GM11168 (cell line): ENCODE measurements at regions not wholly inside any gene's neighbourhood (a gene's known extent, or its start where the extent isn't known, plus 50 kb on each side); places are given as distances from the start of the nearest gene placed in this dataset.

ENCODE experiments used
- in situ Hi-C: fragments of 300-500 bp; cut with MboI; formaldehyde crosslinking; loops from one replicate; pipeline ENCODE4 v1.12.0; 2022; ENCODE audit warnings: low sequenced_read_pairs; ENCODE audit not compliant: unreplicated experiment

DNA sequence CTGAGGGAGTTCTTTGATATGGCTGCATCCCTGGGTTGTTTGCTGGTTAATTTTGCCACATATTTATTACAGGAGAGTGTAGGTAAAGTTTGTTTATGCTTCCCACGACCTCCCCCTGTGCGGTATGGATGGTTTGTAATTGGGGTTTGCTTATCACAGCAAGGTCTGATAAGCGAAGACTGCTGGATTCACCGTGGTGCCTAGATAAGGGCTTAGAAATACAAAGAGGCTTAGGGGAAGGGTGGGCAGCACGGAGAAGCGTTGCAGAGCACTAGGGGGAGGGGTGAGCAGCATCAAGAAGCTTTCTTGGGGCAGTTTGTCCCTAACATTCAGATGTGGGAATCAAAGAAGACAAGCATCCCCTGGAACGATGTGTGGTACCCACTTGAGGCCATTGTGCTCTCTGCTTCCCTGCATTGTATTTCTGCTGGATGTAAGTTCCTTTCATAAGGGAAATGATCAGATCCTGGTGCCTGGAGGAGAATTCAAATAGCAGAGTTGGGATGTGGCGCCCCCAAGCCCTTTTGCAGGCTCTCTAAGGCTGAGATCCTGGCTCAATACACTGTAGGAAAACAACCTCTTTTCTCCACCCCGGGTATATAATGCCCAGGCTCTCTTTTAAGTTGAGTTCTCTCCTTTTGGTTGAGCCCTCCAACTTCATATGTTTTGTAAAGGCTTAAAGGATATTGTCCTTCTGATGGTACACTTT lies 598.1 kb upstream of the ADGRL4 start:
- in situ Hi-C loops = no loop called here

DNA sequence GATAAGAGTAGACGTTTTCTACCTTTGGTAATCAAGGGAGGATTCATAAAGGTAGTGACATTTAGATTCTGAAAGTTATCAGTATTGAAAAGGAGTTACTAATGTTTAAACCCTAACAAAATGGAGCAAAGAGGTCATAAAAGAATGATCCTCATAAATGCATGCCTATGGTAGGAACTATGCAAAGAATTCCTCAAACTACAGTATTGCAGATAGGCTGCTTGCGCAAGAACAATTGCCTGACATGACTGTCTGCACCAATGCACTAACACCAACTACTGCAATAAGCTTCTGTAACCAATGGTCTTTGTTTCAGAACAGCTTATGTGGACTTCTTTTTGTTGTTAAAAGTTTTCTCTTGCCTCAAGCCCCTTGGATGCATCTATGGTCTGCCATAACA lies 597.3 kb upstream of the ADGRL4 start:
- in situ Hi-C loops = no loop called here

DNA sequence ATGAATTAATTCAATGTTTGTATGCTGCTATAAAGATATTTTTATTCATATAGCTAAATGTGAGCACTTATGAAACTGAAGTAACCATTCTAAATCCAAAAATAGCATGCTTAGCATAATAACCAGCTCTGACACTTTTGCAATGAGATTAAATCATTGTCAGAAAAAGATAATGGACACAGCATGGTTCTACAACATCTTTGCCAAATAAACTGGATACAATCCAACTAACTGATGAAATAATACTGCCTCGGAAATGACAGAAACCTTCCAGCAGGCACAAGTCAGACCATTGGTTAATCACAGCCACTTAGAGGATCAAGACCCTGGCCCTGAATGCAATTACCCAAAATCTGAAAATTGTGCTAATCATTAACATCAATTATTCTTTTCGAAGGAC lies 592.7 kb upstream of the ADGRL4 start:
- in situ Hi-C loops = no loop called here

DNA sequence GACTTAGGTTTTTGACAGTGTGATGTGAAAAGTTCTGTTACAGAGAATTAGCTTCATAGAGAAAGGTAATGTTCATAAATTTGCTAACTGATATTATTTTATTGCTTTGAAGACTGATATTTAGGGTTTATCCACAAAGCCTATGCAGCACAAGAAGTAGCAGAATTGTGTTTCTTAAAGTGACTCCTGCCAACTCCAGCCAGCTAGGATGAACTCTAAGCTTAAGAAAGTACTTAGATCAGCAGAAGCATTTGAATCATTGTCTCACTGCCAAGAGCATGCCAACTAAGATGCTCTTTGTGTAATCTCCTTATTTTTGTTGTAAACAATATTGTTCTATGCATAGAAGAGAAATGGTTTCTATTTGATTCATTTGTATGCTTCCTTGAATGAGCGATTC lies 589.4 kb upstream of the ADGRL4 start:
- in situ Hi-C loops = no loop called here

DNA sequence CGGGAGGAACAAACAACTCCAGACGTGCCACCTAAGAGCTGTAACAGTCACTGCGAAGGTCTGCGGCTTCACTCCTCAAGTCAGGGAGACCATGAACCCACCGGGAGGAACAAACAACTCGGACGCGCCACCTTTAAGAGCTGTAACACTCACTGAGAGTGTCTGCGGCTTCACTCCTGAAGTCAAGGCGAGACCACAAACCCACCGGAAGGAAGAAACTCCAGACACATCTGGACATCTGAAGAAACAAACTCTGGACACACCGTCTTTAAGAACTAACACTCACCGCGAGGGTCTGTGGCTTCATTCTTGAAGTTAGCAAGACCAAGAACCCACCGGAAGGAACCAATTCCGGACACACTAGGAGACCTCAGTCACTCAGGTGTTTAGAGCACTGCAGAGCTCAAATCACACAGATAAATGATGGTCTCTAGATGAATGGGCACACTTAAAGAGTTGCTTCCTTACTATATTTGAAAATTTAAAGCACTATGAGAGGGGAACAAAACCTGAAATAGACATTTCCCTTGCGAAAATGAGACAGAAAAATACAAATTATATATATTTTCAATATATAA lies 587.7 kb upstream of the ADGRL4 start:
- in situ Hi-C loops = no loop called here

DNA sequence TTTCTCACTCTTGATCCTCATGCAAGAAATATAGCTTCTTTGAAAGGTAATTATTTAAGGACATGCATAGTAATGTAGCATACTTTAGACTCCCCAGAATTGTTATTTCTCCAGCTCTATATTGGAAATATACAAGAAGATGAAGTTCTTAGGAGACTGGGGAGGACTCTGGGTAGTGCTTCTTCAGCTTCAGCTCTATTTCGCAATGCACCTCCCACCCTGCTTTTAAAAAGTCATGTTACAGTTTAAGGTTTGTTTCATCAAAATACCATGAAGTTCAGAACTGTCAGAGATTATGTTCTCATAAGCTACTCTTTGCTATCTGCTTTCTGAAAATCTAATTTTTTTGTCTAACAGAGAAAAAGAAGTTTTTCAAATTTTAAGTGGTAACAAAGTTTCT lies 586.2 kb upstream of the ADGRL4 start:
- in situ Hi-C loops = no loop called here

DNA sequence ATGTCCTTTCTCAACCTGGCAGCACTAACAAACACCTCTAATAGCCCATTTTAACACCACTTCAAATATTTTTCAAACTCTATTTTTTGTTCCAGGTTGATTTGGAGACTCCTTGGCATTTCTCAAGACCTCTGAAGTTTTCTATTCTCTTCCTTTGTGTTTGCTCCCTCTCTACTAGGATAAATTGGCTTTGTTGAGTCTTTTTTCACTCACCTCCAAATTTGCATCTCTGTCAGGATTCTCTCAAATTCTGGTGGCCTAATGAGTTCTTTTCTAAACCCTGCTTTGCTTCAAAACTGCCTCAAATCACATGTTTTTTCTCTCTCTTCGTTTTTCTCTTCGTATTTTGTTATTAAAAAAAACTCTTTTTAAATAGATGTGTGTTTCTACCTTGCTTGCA lies 582.2 kb upstream of the ADGRL4 start:
- in situ Hi-C loops = no loop called here

DNA sequence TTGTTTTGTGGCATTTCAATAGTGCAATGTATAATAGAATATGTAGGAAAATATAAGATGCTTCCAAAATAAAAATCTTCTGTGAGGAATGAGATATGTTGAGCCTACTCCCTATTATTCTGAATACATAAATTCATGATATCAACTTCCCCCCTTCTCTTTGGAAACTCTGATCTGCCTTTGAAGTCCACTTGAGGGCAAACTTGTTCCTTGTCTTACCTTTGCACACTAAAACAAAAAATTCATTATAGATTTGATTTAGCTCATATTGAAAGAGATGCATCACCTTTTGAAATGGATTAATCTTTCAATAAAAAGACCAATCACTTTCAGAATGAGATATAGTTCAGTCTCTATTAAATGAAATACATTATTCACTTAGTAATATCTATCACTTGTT lies 580.7 kb upstream of the ADGRL4 start:
- in situ Hi-C loops = no loop called here

DNA sequence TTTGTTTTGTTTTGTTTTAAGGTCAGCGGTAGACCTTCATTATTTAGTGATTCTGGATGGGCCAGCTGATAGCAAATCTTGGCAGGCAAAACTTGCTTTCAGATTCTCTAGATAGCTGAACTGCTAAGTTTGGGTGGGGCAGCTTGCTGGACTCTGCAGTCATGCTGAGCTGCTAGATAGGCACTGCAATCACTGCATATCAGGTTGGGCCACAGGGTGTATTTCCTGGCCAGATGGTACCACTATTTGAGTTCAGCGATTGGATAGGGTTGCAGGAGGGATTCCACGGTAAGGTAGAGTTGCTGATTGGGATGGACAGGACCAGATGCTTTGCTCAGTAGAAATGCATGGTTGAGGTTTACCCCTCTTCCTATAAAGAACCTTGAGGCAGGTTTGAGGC lies 579.3 kb upstream of the ADGRL4 start:
- in situ Hi-C loops = no loop called here

DNA sequence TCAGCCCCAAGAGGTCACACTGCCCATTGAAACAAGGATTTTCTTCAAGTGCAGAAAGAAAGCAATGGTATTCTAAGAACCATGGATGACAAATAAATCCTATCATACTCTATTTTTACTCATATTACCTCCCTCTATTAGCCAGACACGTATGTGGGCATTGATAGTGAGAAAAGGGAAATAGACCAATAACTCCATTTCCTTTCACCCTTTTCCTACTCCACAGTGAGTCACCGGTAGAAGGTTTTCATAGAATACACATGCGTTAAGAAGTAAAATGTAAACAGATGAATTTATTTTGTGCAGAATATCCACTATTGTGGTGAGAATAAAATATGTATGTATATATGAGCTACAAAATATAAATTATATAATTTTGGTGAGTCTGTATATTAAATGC lies 568.9 kb upstream of the ADGRL4 start:
- in situ Hi-C loops = no loop called here

DNA sequence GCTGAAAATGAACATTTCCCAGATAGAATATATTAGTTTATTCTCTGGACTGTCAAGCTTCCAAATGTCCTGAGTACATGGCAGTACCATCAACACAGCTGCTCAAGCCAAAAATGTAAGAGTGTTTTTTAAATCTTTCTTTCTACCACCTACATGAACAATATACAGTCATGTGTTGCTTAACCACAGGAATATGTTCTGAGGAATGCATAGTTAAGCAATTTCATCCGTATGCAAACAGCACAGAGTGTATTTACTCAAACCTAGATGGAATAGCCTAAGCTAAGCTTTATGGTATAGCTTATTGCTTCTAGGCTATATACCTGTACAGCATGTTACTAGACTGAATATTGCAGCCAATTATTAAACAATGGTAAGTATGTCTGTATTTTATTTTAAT lies 561.9 kb upstream of the ADGRL4 start:
- in situ Hi-C loops = no loop called here

DNA sequence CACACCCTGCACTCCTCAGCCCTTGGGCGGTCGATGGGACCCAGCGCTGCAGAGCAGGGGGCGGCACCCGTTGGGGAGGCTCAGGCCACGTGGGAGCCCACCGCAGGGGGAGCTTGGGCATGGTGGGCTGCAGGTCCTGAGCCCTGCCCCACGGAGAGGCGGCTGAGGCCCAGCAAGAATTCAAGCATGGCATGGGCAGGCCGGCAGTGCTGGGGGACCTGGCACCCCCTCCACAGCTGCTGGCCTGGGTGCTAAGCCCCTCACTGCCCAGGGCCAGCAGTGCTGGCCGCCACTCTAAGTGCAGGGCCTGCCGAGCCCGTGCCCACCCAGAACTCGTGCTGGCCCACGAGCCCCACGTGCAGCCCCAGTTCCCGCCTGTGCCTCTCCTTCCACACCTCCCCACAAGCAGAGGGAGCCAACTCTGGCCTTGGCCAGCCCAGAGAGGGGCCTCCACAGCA lies 555.0 kb upstream of the ADGRL4 start:
- in situ Hi-C loops = no loop called here

DNA sequence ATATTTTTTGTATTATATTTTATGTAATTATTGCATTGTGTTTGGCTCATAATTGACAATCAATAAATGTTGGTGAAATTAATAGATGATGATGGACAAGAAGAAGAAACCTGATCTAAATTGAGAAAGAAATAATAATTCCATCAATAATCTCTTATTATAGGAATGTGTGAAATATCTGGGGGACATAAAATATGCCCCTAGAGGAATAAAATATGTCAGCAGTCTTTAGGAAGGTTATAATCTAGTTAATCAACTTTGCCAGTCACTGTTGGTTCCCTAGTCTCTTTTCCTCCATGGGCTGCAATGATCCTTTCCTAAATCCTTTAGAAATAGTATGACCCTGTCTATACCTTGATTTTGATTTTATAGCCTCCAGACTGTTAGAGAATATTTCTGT lies 549.7 kb upstream of the ADGRL4 start:
- in situ Hi-C loops = no loop called here

DNA sequence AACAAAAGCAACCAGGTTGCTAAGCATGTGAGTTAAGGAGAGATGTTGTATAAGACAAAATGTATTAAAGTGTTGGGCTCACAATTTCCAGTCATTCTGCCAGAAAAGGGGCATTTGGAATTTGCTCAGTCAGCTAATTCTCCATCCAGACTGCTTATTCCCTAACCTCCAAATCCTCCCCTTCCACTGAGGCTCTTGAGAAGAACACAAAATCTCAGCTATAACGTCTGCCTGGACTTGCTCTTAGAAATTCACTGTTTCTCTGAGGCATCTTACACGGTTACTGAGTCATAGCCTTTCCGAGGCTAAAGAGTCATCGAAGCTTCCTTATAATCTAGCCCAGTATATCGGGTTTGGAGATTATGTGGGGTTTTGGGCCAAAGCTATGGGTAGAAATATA lies 548.2 kb upstream of the ADGRL4 start:
- in situ Hi-C loops = no loop called here

DNA sequence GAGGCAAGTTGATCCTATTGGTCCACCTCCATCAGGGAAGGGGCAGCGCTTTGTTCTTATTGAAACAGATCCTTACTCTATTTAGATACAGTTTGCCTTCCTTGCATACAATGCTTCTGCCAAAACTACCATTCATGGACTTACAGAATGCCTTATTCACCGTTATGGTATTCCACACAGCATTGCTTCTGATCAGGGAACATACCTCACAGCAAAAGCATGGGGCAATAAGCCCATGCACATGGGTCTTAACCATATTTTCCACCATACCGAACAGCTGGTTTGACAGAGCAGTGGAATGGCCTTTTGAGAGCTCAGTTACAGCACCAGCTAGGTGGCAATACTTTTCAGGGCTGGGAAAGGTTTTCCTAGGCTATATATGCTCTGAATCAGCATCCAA lies 544.8 kb upstream of the ADGRL4 start:
- in situ Hi-C loops = no loop called here

DNA sequence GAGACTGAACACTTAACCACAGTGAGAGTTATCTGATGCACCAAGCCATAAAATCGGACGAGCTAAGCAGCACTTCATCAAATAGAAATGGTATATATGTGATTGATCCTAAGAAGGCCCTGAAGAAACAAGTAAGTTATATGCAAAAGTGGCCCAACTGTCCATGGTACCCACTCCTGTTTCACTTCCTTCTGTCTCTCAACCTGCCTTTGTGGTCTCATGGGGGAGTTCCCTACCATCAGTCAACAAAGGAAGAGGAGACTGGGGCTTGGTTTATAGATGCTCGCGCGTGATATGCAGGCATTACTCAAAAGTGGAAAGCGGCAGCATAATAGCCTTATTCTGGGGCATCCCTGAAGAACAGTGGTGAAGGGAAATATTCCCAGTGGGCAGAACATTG lies 543.9 kb upstream of the ADGRL4 start:
- in situ Hi-C loops = no loop called here

DNA sequence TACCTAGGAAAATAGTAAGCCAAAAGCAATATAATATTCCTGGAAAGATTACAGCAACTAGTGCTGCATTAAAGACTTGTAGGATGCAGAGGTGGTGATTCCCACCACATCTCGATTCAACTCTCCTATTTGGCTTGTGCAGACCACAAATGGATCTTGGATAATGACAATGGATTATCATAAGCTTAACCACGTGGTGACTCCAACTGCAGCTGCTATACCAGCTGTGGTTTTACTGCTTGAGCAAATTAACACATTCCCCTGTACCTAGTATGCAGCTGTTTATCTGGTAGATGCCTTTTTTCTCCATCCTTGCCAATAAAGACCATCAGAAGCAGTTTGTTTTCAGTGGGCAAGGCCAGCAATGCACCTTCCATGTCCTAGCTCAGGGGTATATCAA lies 542.7 kb upstream of the ADGRL4 start:
- in situ Hi-C loops = no loop called here

DNA sequence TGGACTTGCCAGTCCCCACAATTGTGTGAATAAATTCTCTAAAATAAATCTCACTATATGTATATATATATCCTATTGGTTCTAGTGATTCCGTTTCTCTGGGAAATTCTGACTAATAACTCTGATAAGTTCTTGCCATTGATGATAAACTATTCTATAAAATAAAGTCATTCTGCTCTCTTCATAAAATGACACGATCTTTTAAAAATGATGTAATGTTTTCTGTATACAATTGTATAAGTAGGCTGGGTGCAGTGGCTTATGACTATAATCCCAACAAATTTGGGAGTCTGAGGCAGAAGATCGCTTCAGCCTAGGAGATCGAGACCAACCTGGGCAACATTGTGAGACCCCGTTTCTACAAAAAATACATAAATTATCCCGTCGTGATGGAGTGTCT lies 541.0 kb upstream of the ADGRL4 start:
- in situ Hi-C loops = no loop called here

DNA sequence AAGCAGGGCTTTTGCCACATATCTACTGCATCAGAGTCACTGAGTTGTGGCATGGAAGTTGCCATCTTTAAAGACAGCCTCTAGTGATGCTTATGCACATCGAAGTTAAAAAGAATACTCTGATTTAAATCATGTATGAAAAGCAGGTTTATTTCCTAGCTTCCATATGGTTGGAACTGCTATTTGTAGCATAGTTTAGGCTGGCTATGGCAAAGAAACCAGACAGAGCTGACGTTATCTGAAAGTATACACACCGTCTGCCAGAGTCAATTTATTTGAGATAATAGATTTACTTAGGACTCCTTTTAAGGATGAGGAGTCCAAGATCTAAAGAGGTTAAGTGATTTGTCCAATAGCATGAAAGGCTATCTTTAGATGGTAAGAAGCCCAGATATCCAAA lies 536.9 kb upstream of the ADGRL4 start:
- in situ Hi-C loops = no loop called here

DNA sequence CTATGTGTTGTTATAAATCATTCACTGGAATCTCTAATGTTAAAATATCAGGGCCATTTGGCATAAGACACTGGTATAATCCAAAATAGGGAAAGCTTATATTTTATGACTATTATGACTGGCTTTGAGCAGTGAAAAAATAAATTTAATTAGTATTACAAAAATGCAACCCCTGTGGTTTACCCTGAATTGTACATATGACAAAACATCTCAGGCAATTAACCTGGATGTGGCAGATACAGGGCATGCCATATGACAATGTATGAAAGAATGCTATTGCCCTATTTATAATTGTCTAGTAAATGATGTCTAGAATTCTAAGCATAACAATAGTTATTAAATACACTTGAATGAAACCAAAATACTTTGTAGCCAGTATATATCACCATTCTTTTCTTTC lies 532.5 kb upstream of the ADGRL4 start:
- in situ Hi-C loops = no loop called here

DNA sequence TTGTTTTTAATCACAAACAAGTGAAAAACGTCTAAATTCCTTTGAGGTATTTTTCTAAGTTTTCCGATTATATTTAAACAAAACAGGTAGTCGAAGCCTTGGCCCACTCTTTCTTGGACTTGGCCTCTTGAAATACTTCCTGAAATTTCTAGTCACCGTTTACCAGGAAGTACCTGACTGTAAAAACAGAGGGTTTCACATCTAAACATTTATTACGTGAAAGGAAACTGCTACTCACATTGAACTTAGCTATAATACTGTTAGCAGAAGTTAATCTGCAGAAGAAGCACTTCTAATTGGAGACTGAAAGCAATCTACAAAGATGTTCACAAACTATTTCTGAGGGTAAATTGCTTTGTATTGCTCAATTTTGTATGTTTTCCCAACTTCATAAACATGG lies 526.0 kb upstream of the ADGRL4 start:
- in situ Hi-C loops = no loop called here

DNA sequence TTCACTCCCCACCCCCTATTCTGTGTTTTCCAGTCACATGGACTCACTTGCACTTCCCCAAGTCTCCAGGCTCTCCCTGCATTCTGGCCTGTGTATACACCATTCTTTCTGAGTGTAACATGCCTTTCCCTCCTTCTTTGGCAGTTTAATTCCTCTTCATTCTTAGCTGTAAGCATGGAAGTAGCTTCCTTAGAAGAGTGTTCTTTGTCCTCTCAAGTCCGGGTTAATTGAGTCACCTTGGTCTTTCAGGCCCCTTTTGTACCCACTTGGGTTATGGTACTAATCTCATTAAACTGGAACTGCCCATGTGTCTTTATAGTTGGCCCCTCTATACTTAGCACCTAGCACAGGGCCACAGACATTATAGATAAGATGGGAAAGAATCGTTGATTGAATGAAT lies 525.3 kb upstream of the ADGRL4 start:
- in situ Hi-C loops = no loop called here
